ENCODE measurements at regions not wholly inside any gene's neighbourhood (a gene's known extent, or its start where the extent isn't known, plus 50 kb on each side); places are given as distances from the start of the nearest gene placed in this dataset.

- no peaks in the 10 kb centered on the region for H3K36me3 ChIP-seq
- no peak overlapping the region for H3K27ac ChIP-seq
- H3K27me3 ChIP-seq, result no peaks in the 10 kb centered on the region
- no peaks in the 10 kb centered on the region for H3K4me1 ChIP-seq (ENCODE audit: low read depth)
- no peaks in the 10 kb centered on the region for H3K9me3 ChIP-seq (ENCODE audit: low read depth)
- H3K4me3 ChIP-seq, result no peak overlapping the region
- TF ChIP-seq, protein P1, sequence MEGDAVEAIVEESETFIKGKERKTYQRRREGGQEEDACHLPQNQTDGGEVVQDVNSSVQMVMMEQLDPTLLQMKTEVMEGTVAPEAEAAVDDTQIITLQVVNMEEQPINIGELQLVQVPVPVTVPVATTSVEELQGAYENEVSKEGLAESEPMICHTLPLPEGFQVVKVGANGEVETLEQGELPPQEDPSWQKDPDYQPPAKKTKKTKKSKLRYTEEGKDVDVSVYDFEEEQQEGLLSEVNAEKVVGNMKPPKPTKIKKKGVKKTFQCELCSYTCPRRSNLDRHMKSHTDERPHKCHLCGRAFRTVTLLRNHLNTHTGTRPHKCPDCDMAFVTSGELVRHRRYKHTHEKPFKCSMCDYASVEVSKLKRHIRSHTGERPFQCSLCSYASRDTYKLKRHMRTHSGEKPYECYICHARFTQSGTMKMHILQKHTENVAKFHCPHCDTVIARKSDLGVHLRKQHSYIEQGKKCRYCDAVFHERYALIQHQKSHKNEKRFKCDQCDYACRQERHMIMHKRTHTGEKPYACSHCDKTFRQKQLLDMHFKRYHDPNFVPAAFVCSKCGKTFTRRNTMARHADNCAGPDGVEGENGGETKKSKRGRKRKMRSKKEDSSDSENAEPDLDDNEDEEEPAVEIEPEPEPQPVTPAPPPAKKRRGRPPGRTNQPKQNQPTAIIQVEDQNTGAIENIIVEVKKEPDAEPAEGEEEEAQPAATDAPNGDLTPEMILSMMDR (IDR thresholded peaks at IDR 0.05; ENCODE audit: low read depth, low read length), result no peak
- DNase-seq (ENCODE audit: low read depth in 1 of 2, low spot score in 1 of 2), result no peak
Measured at GRCh38 chr3:164209363-164209762, 868.9 kb downstream of the SI start.

DNA sequence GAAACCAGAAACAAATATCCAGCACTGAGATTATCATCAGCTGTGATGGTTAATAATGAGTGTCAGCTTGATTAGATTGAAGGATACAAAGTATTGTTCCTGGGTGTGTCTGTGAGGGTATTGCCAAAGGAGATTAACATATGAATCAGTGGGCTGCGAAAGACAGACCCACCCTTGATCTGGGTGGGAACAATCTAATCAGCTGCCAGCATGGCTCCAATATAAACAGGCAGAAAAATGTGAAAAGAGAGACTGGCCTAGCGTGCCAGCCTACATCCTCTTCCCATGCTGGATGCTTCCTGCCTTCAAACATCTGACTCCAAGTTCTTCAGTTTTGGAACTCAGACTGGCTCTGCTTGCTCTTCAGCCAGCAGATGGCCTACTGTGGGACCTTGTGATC, 869.5 kb downstream of the SI start:
- Histone ChIP-seq H3K9me3 (ENCODE audit: low read depth) (no peaks in the 10 kb centered on the region), H3K27ac (no peak overlapping the region), H3K4me3 (no peak overlapping the region), H3K27me3 (no peaks in the 10 kb centered on the region), H3K4me1 (ENCODE audit: low read depth) (no peaks in the 10 kb centered on the region), H3K36me3 (no peaks in the 10 kb centered on the region)
- TF ChIP-seq, protein P1 (IDR thresholded peaks at IDR 0.05; ENCODE audit: low read depth, low read length), result no peak
- no peak for DNase-seq (ENCODE audit: low read depth in 1 of 2, low spot score in 1 of 2)

DNA sequence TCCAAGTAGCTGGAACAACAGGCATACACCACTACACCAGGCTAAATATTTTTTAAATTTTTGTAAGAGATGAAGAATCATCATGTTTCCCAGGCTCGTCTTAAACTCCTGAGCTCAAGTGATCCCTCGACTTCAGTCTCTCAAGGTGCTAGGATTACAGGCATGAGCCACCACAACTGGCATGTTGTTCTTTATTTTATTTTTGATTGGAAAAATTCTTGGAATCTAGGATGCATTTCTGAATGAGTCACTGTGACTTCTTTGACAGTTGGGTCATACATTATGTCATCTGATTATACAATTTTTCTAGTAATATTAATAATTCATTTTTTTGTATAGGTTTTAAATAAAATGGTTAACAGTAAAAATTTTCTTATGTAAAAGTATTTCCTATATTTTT, 870.2 kb downstream of the SI start:
- Histone ChIP-seq H3K36me3 (no peaks in the 10 kb centered on the region), H3K4me1 (ENCODE audit: low read depth) (no peaks in the 10 kb centered on the region), H3K27me3 (no peaks in the 10 kb centered on the region), H3K27ac (no peak overlapping the region), H3K4me3 (no peak overlapping the region), H3K9me3 (ENCODE audit: low read depth) (no peaks in the 10 kb centered on the region)
- DNase-seq (ENCODE audit: low read depth in 1 of 2, low spot score in 1 of 2), result no peak
- TF ChIP-seq, protein P1 (IDR thresholded peaks at IDR 0.05; ENCODE audit: low read depth, low read length), result no peak

GRCh38 chr3:164200053-164200823, 878.1 kb downstream of the SI start:
- TF ChIP-seq, protein P1 (IDR thresholded peaks at IDR 0.05; ENCODE audit: low read depth, low read length), result no peak
- H3K4me1 ChIP-seq (ENCODE audit: low read depth), result peaks cover 10% of the 10 kb centered on the region
- H3K4me3 ChIP-seq, result no peak overlapping the region
- no peaks in the 10 kb centered on the region for H3K27me3 ChIP-seq
- H3K36me3 ChIP-seq, result no peaks in the 10 kb centered on the region
- peak in 1 of 2 donors; percentile 1 for DNase-seq (ENCODE audit: low read depth in 1 of 2, low spot score in 1 of 2)
- no peak overlapping the region for H3K27ac ChIP-seq
- H3K9me3 ChIP-seq (ENCODE audit: low read depth), result no peaks in the 10 kb centered on the region

DNA sequence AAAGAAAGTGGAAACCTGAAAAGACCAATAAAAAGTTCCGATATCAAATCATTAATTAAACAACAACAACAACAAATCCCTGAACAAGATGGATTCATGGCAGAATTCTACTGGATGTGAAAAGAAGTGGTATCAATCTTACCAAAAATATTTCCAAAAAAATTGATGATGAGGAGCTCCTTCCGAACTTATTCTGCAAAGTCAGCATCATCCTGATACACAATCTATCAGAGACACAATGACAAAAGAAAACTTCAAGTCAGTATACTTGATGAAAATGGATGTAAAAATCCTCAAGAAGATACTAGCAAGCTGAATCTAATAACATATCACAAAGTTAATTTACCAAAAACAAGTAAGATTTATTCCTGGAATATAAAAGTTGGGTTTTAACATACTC, 881.8 kb downstream of the SI start:
- H3K27ac ChIP-seq, result no peak overlapping the region
- peaks cover 10% of the 10 kb centered on the region for H3K4me1 ChIP-seq (ENCODE audit: low read depth)
- no peaks in the 10 kb centered on the region for H3K27me3 ChIP-seq
- no peaks in the 10 kb centered on the region for H3K36me3 ChIP-seq
- TF ChIP-seq, protein P1 (IDR thresholded peaks at IDR 0.05; ENCODE audit: low read depth, low read length), result no peak
- H3K9me3 ChIP-seq (ENCODE audit: low read depth), result no peaks in the 10 kb centered on the region
- no peak overlapping the region for H3K4me3 ChIP-seq
- no peak for DNase-seq (ENCODE audit: low read depth in 1 of 2, low spot score in 1 of 2)
